ENCODE measurements at regions not wholly inside any gene's neighbourhood (a gene's known extent, or its start where the extent isn't known, plus 50 kb on each side); places are given as distances from the start of the nearest gene placed in this dataset.
"Not testable (repeated sequence)": the region's sequence is repeated elsewhere in the genome, so short reads cannot be mapped to it uniquely, and the experiment has no call there.

GRCh38 chr4:174183259-174183658 lies 100.2 kb downstream of the FBXO8 start:
- no peak for DNase-seq

- DNase-seq: no peak
Observed at GRCh38 chr4:174181827-174182226, 101.6 kb downstream of the FBXO8 start.

GRCh38 chr4:174177536-174177935 lies 105.9 kb downstream of the FBXO8 start:
- no peak for DNase-seq

- not testable (repeated sequence) for DNase-seq
Observed at GRCh38 chr4:174175836-174176235, 107.6 kb downstream of the FBXO8 start.

GRCh38 chr4:174173360-174173759 lies 110.1 kb downstream of the FBXO8 start:
- DNase-seq: no peak

- no peak for DNase-seq
Observed at GRCh38 chr4:174172274-174172673, 111.2 kb downstream of the FBXO8 start.

- DNase-seq: no peak
Observed at GRCh38 chr4:174170906-174171305, 112.6 kb downstream of the FBXO8 start.

GRCh38 chr4:174170091-174170490 lies 113.4 kb downstream of the FBXO8 start:
- DNase-seq: no peak

- no peak for DNase-seq
Observed at GRCh38 chr4:174157106-174157607, 126.3 kb downstream of the FBXO8 start.

- no peak for DNase-seq
Observed at GRCh38 chr4:174156239-174156826, 127.1 kb downstream of the FBXO8 start.

GRCh38 chr4:174154215-174154854 lies 129.1 kb downstream of the FBXO8 start:
- DNase-seq: no peak

GRCh38 chr4:174152717-174153466 lies 130.6 kb downstream of the FBXO8 start:
- DNase-seq: no peak

GRCh38 chr4:174147863-174148262 lies 135.6 kb downstream of the FBXO8 start:
- DNase-seq: no peak

GRCh38 chr4:174144106-174144505 lies 139.4 kb downstream of the FBXO8 start:
- DNase-seq: no peak

GRCh38 chr4:174141876-174142275 lies 141.6 kb downstream of the FBXO8 start:
- no peak for DNase-seq

GRCh38 chr4:174138616-174139015 lies 144.9 kb downstream of the FBXO8 start:
- no peak for DNase-seq

GRCh38 chr4:174137698-174138097 lies 145.8 kb downstream of the FBXO8 start:
- no peak for DNase-seq

- DNase-seq: no peak
Observed at GRCh38 chr4:174135936-174136406, 147.5 kb downstream of the FBXO8 start.

GRCh38 chr4:174135530-174135929 lies 147.9 kb downstream of the FBXO8 start:
- no peak for DNase-seq

GRCh38 chr4:174134361-174134760 lies 149.1 kb downstream of the FBXO8 start:
- no peak for DNase-seq

GRCh38 chr4:174133551-174133950 lies 149.9 kb downstream of the FBXO8 start:
- DNase-seq: no peak

- no peak for DNase-seq
Observed at GRCh38 chr4:174131901-174132300, 151.6 kb downstream of the FBXO8 start.

GRCh38 chr4:174122705-174123104 lies 160.8 kb downstream of the FBXO8 start:
- DNase-seq: no peak

All from stimulated activated CD4-positive, alpha-beta T cell treated with anti-CD3 and anti-CD28 coated beads, Interleukin-4, amount 100 ng/mL, for 24 hours (primary cell).